ENCODE measurements at regions not wholly inside any gene's neighbourhood (a gene's known extent, or its start where the extent isn't known, plus 50 kb on each side); places are given as distances from the start of the nearest gene placed in this dataset.

GRCh38 chr3:177449360-177450006, 252.2 kb upstream of the TBL1XR1 start:
- Mint-ChIP-seq H3K27ac (no peak overlapping the region), H3K4me3 (peak overlapping the region; percentile 31), H3K27me3 (no peaks in the 10 kb centered on the region), H3K9me3 (ENCODE audit: insufficient read depth) (no peaks in the 10 kb centered on the region), H3K4me1 (peaks cover 13% of the 10 kb centered on the region)
- CTCF ChIA-PET = no interaction called here
- Histone ChIP-seq H3K36me3 (replicated peaks in 1 of 2; ENCODE audit: control extremely low read depth in 1 of 2, control insufficient read depth in 1 of 2, extremely low read depth in 1 of 2, insufficient read depth in 2 of 2, low read length in 1 of 2) (no peaks in the 10 kb centered on the region), H2AFZ (ENCODE audit: insufficient read depth, low read depth, low read length, poor library complexity, severe bottlenecking) (peak overlapping the region; percentile 57), H3K27me3 (replicated peaks in 1 of 4; ENCODE audit: control extremely low read depth in 1 of 4, control insufficient read depth in 3 of 4, insufficient read depth in 4 of 4, low read length in 3 of 4) (no peaks in the 10 kb centered on the region), H3K79me2 (ENCODE audit: control insufficient read depth, insufficient read depth, low read length) (no peaks in the 10 kb centered on the region), H3K4me1 (ENCODE audit: control insufficient read depth in 2 of 2, insufficient read depth in 2 of 2, low read length in 2 of 2) (peaks cover 7 to 11% of the 10 kb centered on the region in 2 donors), H3K27ac (ENCODE audit: low read length in 2 of 2) (no peak overlapping the region), H3K4me3 (ENCODE audit: control extremely low read depth in 1 of 5, extremely low read depth in 1 of 5, insufficient read depth in 1 of 5, low read depth in 2 of 5, low read length in 4 of 5) (no peak overlapping the region), H3K9ac (ENCODE audit: low read length) (no peak overlapping the region), H3K4me2 (replicated peaks; ENCODE audit: low read depth, low read length, poor library complexity, severe bottlenecking) (peak overlapping the region; percentile 33), H4K20me1 (ENCODE audit: control insufficient read depth, insufficient read depth, low read length, poor library complexity, severe bottlenecking) (no peaks in the 10 kb centered on the region), H3K9me3 (ENCODE audit: control extremely low read depth in 1 of 3, control insufficient read depth in 2 of 3, insufficient read depth in 1 of 3, low read length in 2 of 3) (no peaks in the 10 kb centered on the region)
- TF ChIP-seq CTCF (IDR thresholded peaks at IDR 0.05) (no peak), EZH2 (IDR thresholded peaks at IDR 0.05; ENCODE audit: borderline replicate concordance, insufficient read depth, low read depth, low read length, poor library complexity, severe bottlenecking) (no peak)
- 66% methylated on average over 3 of the region's 5 CpGs for WGBS (ENCODE audit: insufficient coverage)
- ATAC-seq (ENCODE audit: low read depth) = no peak
- intact Hi-C loops (cut with micrococcal nuclease) = loop anchor here (10.0 kb wide), 1 partner anchor 395 kb away; no protein-coding TSS in a partner anchor
- DNase-seq = peak; percentile 11
- POLR2A ChIA-PET = no interaction called here

- ChIA-PET CTCF (no interaction called here), POLR2A (interaction anchor here (0.6 kb wide), 1 partner anchor 30 kb away, joined by 6 read pairs; no protein-coding TSS in a partner anchor)
- peaks cover 13% of the 10 kb centered on the region for H3K4me1 Mint-ChIP-seq
- H3K4me3 Mint-ChIP-seq = no peak overlapping the region
- Histone ChIP-seq H3K4me1 (ENCODE audit: control insufficient read depth in 2 of 2, insufficient read depth in 2 of 2, low read length in 2 of 2) (peaks cover 7 to 11% of the 10 kb centered on the region in 2 donors), H3K9me3 (ENCODE audit: control extremely low read depth in 1 of 3, control insufficient read depth in 2 of 3, insufficient read depth in 1 of 3, low read length in 2 of 3) (no peaks in the 10 kb centered on the region), H4K20me1 (ENCODE audit: control insufficient read depth, insufficient read depth, low read length, poor library complexity, severe bottlenecking) (no peaks in the 10 kb centered on the region), H3K27ac (ENCODE audit: low read length in 2 of 2) (no peak overlapping the region), H3K79me2 (ENCODE audit: control insufficient read depth, insufficient read depth, low read length) (no peaks in the 10 kb centered on the region), H3K4me3 (ENCODE audit: control extremely low read depth in 1 of 5, extremely low read depth in 1 of 5, insufficient read depth in 1 of 5, low read depth in 2 of 5, low read length in 4 of 5) (no peak overlapping the region), H3K4me2 (replicated peaks; ENCODE audit: low read depth, low read length, poor library complexity, severe bottlenecking) (no peak overlapping the region), H3K9ac (ENCODE audit: low read length) (no peak overlapping the region), H2AFZ (ENCODE audit: insufficient read depth, low read depth, low read length, poor library complexity, severe bottlenecking) (no peak overlapping the region), H3K27me3 (replicated peaks in 1 of 4; ENCODE audit: control extremely low read depth in 1 of 4, control insufficient read depth in 3 of 4, insufficient read depth in 4 of 4, low read length in 3 of 4) (no peaks in the 10 kb centered on the region), H3K36me3 (replicated peaks in 1 of 2; ENCODE audit: control extremely low read depth in 1 of 2, control insufficient read depth in 1 of 2, extremely low read depth in 1 of 2, insufficient read depth in 2 of 2, low read length in 1 of 2) (no peaks in the 10 kb centered on the region)
- no peak overlapping the region for H3K27ac Mint-ChIP-seq
- H3K27me3 Mint-ChIP-seq = no peaks in the 10 kb centered on the region
- no peaks in the 10 kb centered on the region for H3K9me3 Mint-ChIP-seq (ENCODE audit: insufficient read depth)
- intact Hi-C loops (cut with micrococcal nuclease) = no loop called here
- ATAC-seq (ENCODE audit: low read depth) (no peak), DNase-seq (no peak)
- WGBS (ENCODE audit: insufficient coverage) = 100% methylated on average over 1 of the region's 8 CpGs
- TF ChIP-seq EZH2 (IDR thresholded peaks at IDR 0.05; ENCODE audit: borderline replicate concordance, insufficient read depth, low read depth, low read length, poor library complexity, severe bottlenecking) = no peak
- TF ChIP-seq CTCF (IDR thresholded peaks at IDR 0.05) = no peak
These were observed 254.0 kb upstream of the TBL1XR1 start for GRCh38 chr3:177451301-177451750.
